Fibroblast of lung (primary cell): ENCODE measurements at regions not wholly inside any gene's neighbourhood (a gene's known extent, or its start where the extent isn't known, plus 50 kb on each side); places are given as distances from the start of the nearest gene placed in this dataset.

ENCODE experiments used
- EZH2 ChIP-seq: IDR thresholded peaks from 2 replicates; pipeline ENCODE4 v1.5.1; 2012; ENCODE audit warnings: low read length, control low read depth, mild to moderate bottlenecking; ENCODE audit errors: missing control alignments
- TF ChIP-seq, protein P1 (sequence below), 2 donors: IDR thresholded peaks in 1 of 2; conservative IDR thresholded peaks in 1 of 2; 1 replicate in 1 of 2; 2 replicates in 1 of 2; pipeline ENCODE4 v1.5.1; 2011 to 2012; ENCODE audit warnings: low read length in 2 of 2, control low read depth in 1 of 2, inconsistent platforms in 1 of 2, low read depth in 1 of 2, mild to moderate bottlenecking in 1 of 2

DNA sequence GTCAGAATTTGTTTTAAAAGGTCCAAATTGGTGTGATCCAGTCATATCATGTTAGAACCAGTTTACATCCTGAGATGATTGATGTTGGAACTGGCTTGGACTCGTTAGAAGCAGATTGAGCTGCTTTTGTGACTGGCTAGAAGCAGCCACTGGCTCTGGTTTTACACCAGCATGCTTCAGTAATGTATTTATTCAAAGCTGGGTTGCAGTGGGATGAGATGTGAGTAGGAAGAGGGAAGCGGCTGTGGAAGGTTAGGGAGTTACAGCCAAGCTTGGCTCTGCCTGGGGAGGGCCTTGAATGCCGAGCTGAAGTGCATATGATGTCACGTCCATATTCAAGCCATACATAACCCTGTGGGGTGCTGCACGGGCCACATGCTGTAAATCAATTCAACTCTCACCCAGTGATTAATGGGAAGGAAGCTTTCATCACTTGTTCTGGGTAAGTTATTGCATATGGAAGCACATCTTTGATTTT is 104.0 kb upstream of the SMAD3 start:
- TF ChIP-seq, protein P1, sequence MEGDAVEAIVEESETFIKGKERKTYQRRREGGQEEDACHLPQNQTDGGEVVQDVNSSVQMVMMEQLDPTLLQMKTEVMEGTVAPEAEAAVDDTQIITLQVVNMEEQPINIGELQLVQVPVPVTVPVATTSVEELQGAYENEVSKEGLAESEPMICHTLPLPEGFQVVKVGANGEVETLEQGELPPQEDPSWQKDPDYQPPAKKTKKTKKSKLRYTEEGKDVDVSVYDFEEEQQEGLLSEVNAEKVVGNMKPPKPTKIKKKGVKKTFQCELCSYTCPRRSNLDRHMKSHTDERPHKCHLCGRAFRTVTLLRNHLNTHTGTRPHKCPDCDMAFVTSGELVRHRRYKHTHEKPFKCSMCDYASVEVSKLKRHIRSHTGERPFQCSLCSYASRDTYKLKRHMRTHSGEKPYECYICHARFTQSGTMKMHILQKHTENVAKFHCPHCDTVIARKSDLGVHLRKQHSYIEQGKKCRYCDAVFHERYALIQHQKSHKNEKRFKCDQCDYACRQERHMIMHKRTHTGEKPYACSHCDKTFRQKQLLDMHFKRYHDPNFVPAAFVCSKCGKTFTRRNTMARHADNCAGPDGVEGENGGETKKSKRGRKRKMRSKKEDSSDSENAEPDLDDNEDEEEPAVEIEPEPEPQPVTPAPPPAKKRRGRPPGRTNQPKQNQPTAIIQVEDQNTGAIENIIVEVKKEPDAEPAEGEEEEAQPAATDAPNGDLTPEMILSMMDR (conservative IDR thresholded peaks at IDR 0.05 in 1 of 2, IDR thresholded peaks at IDR 0.05 in 1 of 2; ENCODE audit: low read depth in 1 of 2, low read length in 2 of 2): no peak
- no peak for TF ChIP-seq EZH2
